SK-N-SH (cell line): ENCODE measurements at regions not wholly inside any gene's neighbourhood (a gene's known extent, or its start where the extent isn't known, plus 50 kb on each side); places are given as distances from the start of the nearest gene placed in this dataset.

Source experiments
- CTCF ChIA-PET: fragments of 300-600, 350-600 bp; formaldehyde crosslinking; extraction: SDS; loops from one replicate; lab custom pipeline; 2021; lab: Yijun Ruan, JAX
- POLR2A ChIA-PET: fragments of 350-600 bp; sonication (Branson Sonifier 250); formaldehyde crosslinking; extraction: SDS; loops from one replicate; lab custom pipeline; 2020; ENCODE audit warnings: antibody characterized with exemption, inconsistent platforms; lab: Yijun Ruan, JAX
- DNase-seq: peaks from one replicate; pipeline ENCODE4 v3.0.0; 2012
- H2AFZ ChIP-seq: fragments of 200-600 bp; sonication (generic); 2 replicates; pipeline ENCODE4 v1.8.1; 2016; ENCODE audit warnings: antibody characterized with exemption, mild to moderate bottlenecking, low read depth
- H3F3A ChIP-seq: fragments of 200-600 bp; sonication (generic); replicated peaks from 2 replicates; pipeline ENCODE3; 2016; ENCODE audit warnings: antibody characterized with exemption, mild to moderate bottlenecking; ENCODE audit not compliant: insufficient read depth
- H3K27ac ChIP-seq, 2 experiments: fragments of 200-500 bp in 1 of 2; fragments of 200-600 bp in 1 of 2; sonication (Bioruptor generic) in 1 of 2; sonication (generic), shearing (Covaris generic) in 1 of 2; 2 replicates each; pipeline versions ENCODE4 v1.5.1 to v1.6.1; 2014 to 2016; ENCODE audit warnings: low read depth in 2 of 2, inconsistent platforms in 1 of 2, low read length in 1 of 2, mild to moderate bottlenecking in 1 of 2, mixed read lengths in 1 of 2
- H3K27me3 ChIP-seq: fragments of 200-600 bp; sonication (generic), shearing (Covaris generic); 2 replicates; pipeline ENCODE4 v1.6.1; 2016; ENCODE audit warnings: mixed run types; ENCODE audit not compliant: insufficient read depth
- H3K36me3 ChIP-seq, 2 experiments: fragments of 200-500 bp in 1 of 2; fragments of 200-600 bp in 1 of 2; sonication (Bioruptor generic) in 1 of 2; sonication (generic) in 1 of 2; replicated peaks in 1 of 2; 2 replicates each; pipeline versions ENCODE3 to v1.5.1; 2014 to 2016; ENCODE audit warnings: low read length in 1 of 2, mild to moderate bottlenecking in 1 of 2; ENCODE audit not compliant: insufficient read depth in 2 of 2, control insufficient read depth in 1 of 2
- H3K4me1 ChIP-seq, 2 experiments: fragments of 200-500 bp in 1 of 2; fragments of 200-600 bp in 1 of 2; sonication (Bioruptor generic) in 1 of 2; sonication (generic), shearing (Covaris generic) in 1 of 2; 2 replicates each; pipeline versions ENCODE4 v1.5.1 to v1.6.1; 2014 to 2016; ENCODE audit warnings: low read depth in 1 of 2, low read length in 1 of 2, mixed run types in 1 of 2; ENCODE audit not compliant: insufficient read depth in 2 of 2, control insufficient read depth in 1 of 2
- H3K4me2 ChIP-seq: fragments of 200-600 bp; sonication (generic), shearing (Covaris generic); 2 replicates; pipeline ENCODE4 v1.6.1; 2017; ENCODE audit warnings: mixed run types
- H3K4me3 ChIP-seq, 2 experiments: fragments of 200-500 bp in 1 of 2; fragments of 200-600 bp in 1 of 2; sonication (Bioruptor generic) in 1 of 2; sonication (generic), shearing (Covaris generic) in 1 of 2; 2 replicates each; pipeline versions ENCODE4 v1.5.1 to v1.8.1; 2014 to 2016; ENCODE audit warnings: low read depth in 2 of 2, inconsistent platforms in 1 of 2, low read length in 1 of 2, mild to moderate bottlenecking in 1 of 2, mixed read lengths in 1 of 2, moderate library complexity in 1 of 2
- H3K79me2 ChIP-seq: fragments of 200-600 bp; sonication (generic); 2 replicates; pipeline ENCODE4 v1.8.1; 2017; ENCODE audit warnings: mild to moderate bottlenecking; ENCODE audit not compliant: insufficient read depth
- H3K9ac ChIP-seq: fragments of 200-600 bp; sonication (generic); 2 replicates; pipeline ENCODE4 v1.6.1; 2017; ENCODE audit warnings: mixed run types
- H3K9me2 ChIP-seq: fragments of 200-600 bp; sonication (generic); 2 replicates; pipeline ENCODE4 v1.6.1; 2017; ENCODE audit warnings: mixed run types
- H3K9me3 ChIP-seq: fragments of 200-600 bp; sonication (generic); 2 replicates; pipeline ENCODE4 v1.6.1; 2017; ENCODE audit warnings: mixed run types, mild to moderate bottlenecking, moderate library complexity
- H4K20me1 ChIP-seq: fragments of 200-600 bp; sonication (generic); 2 replicates; pipeline ENCODE4 v1.6.1; 2017; ENCODE audit warnings: mild to moderate bottlenecking, mixed run types; ENCODE audit not compliant: insufficient read depth
- CTCF ChIP-seq: fragments of 200-600 bp; sonication (generic); IDR thresholded peaks from 2 replicates; pipeline ENCODE4 v1.6.1; 2017; ENCODE audit warnings: antibody characterized with exemption, mild to moderate bottlenecking, moderate library complexity
- FOSL2 ChIP-seq: IDR thresholded peaks from 2 replicates; pipeline ENCODE4 v1.4.0; 2012; ENCODE audit warnings: low read depth, mild to moderate bottlenecking, moderate library complexity, borderline replicate concordance
- FOXJ3 ChIP-seq: sonication (generic); formaldehyde crosslinking; IDR thresholded peaks from 2 replicates; pipeline ENCODE4 v1.5.1; 2020; ENCODE audit warnings: mild to moderate bottlenecking, missing genetic modification reagents
- GABPA ChIP-seq: IDR thresholded peaks from 2 replicates; pipeline ENCODE4 v1.4.0; 2012; ENCODE audit warnings: low read depth, mild to moderate bottlenecking
- JUND ChIP-seq: IDR thresholded peaks from 2 replicates; pipeline ENCODE4 v1.4.0; 2012
- NFIC ChIP-seq: IDR thresholded peaks from 2 replicates; pipeline ENCODE4 v1.4.0; 2012; ENCODE audit warnings: borderline replicate concordance
- NRF1 ChIP-seq: IDR thresholded peaks from 2 replicates; pipeline ENCODE4 v1.6.1; 2012; ENCODE audit warnings: low read depth, mild to moderate bottlenecking, low read length
- RAD21 ChIP-seq: IDR thresholded peaks from 2 replicates; pipeline ENCODE4 v1.6.1; 2012; ENCODE audit warnings: mild to moderate bottlenecking, low read length
- RCOR1 ChIP-seq: fragments of 150-350 bp; IDR thresholded peaks from 2 replicates; pipeline ENCODE4 v1.6.1; 2017; ENCODE audit warnings: antibody characterized with exemption, low read length
- REST ChIP-seq: IDR thresholded peaks from 2 replicates; pipeline ENCODE4 v1.6.1; 2012; ENCODE audit warnings: mild to moderate bottlenecking, low read depth, low read length, moderate library complexity
- RFX5 ChIP-seq: IDR thresholded peaks from 2 replicates; pipeline ENCODE4 v1.6.1; 2012; ENCODE audit warnings: mild to moderate bottlenecking, improper control_type of control experiment, low read length
- SIN3A ChIP-seq: IDR thresholded peaks from 2 replicates; pipeline ENCODE4 v1.6.1; 2012; ENCODE audit warnings: low read depth, mild to moderate bottlenecking, low read length, moderate library complexity, borderline replicate concordance
- SMC3 ChIP-seq: IDR thresholded peaks from 2 replicates; pipeline ENCODE4 v1.6.1; 2012; ENCODE audit warnings: low read depth, low read length, improper control_type of control experiment
- TAF1 ChIP-seq: IDR thresholded peaks from 2 replicates; pipeline ENCODE4 v1.6.1; 2012; ENCODE audit warnings: low read depth, mild to moderate bottlenecking, low read length, moderate library complexity, borderline replicate concordance
- TCF12 ChIP-seq: IDR thresholded peaks from 2 replicates; pipeline ENCODE4 v1.4.0; 2012
- TEAD4 ChIP-seq: IDR thresholded peaks from 2 replicates; pipeline ENCODE4 v1.4.0; 2012; ENCODE audit warnings: mild to moderate bottlenecking, borderline replicate concordance; ENCODE audit not compliant: insufficient read depth
- YY1 ChIP-seq: IDR thresholded peaks from 2 replicates; pipeline ENCODE4 v1.4.0; 2012; ENCODE audit warnings: low read depth, mild to moderate bottlenecking
- WGBS: methylation state at CpG from one replicate; pipeline ENCODE4 v1.1.6; 2017; ENCODE audit warnings: low lambda C conversion rate; 5-methylcytosine and 5-hydroxymethylcytosine counted together

- Histone ChIP-seq H3K9me3 (no peaks in the 10 kb centered on the region), H3K4me3 (no peak overlapping the region), H3K9me2 (no peaks in the 10 kb centered on the region), H3K4me1 (no peaks in the 10 kb centered on the region; a peak in 1 of 4 replicates), H3K4me2 (no peak overlapping the region), H3K27me3 (no peaks in the 10 kb centered on the region), H3K36me3 (no peaks in the 10 kb centered on the region), H3F3A (no peaks in the 10 kb centered on the region), H3K27ac (no peak overlapping the region), H4K20me1 (no peaks in the 10 kb centered on the region), H2AFZ (no peak overlapping the region), H3K79me2 (no peaks in the 10 kb centered on the region), H3K9ac (no peak overlapping the region)
- no peak for TF ChIP-seq REST
- no peak for TF ChIP-seq RCOR1
- TF ChIP-seq RAD21, result peak; percentile 32; the same call in 1 of the 2 replicates
- peak; percentile 33 for TF ChIP-seq CTCF
- DNase-seq, result no peak
- POLR2A ChIA-PET, result no interaction called here
- 33% methylated on average over 1 of the region's 1 CpG for WGBS
- CTCF ChIA-PET, result interaction anchor here (0.7 to 1.5 kb wide), 2 partner anchors 9 to 25 kb away, joined by 3 to 8 read pairs; no protein-coding TSS in a partner anchor
These were observed 1425.6 kb upstream of the PIK3C3 start for GRCh38 chr18:40529478-40529877.

- Histone ChIP-seq H3K27me3 (no peaks in the 10 kb centered on the region), H3K9me2 (no peaks in the 10 kb centered on the region), H3F3A (no peaks in the 10 kb centered on the region), H3K9ac (no peak overlapping the region), H2AFZ (no peak overlapping the region), H3K79me2 (no peaks in the 10 kb centered on the region), H3K4me2 (no peak overlapping the region), H3K4me3 (no peak overlapping the region), H3K4me1 (no peaks in the 10 kb centered on the region), H4K20me1 (no peaks in the 10 kb centered on the region), H3K27ac (no peak overlapping the region), H3K36me3 (no peaks in the 10 kb centered on the region), H3K9me3 (no peaks in the 10 kb centered on the region)
- ChIA-PET POLR2A (no interaction called here), CTCF (no interaction called here)
- WGBS, result 46% methylated on average over 1 of the region's 1 CpG
- no peak for DNase-seq
- TF ChIP-seq RFX5, result no peak
- TF ChIP-seq SMC3, result no peak
- TF ChIP-seq CTCF, result no peak
- TF ChIP-seq TCF12, result no peak
- TF ChIP-seq TEAD4, result no peak
- TF ChIP-seq FOSL2, result no peak
- no peak for TF ChIP-seq SIN3A
- TF ChIP-seq FOXJ3 (CRISPR knock-in tag), result no peak
- no peak for TF ChIP-seq JUND
- no peak for TF ChIP-seq TAF1
- TF ChIP-seq NRF1, result no peak
- TF ChIP-seq REST, result no peak
- TF ChIP-seq YY1, result no peak
- no peak for TF ChIP-seq GABPA
- TF ChIP-seq RCOR1, result no peak
- no peak for TF ChIP-seq NFIC
These were observed 1430.2 kb upstream of the PIK3C3 start for GRCh38 chr18:40524881-40525280.
